ENCODE measurements at regions not wholly inside any gene's neighbourhood (a gene's known extent, or its start where the extent isn't known, plus 50 kb on each side); places are given as distances from the start of the nearest gene placed in this dataset.
"Not testable (repeated sequence)": the region's sequence is repeated elsewhere in the genome, so short reads cannot be mapped to it uniquely, and the experiment has no call there.

DNA sequence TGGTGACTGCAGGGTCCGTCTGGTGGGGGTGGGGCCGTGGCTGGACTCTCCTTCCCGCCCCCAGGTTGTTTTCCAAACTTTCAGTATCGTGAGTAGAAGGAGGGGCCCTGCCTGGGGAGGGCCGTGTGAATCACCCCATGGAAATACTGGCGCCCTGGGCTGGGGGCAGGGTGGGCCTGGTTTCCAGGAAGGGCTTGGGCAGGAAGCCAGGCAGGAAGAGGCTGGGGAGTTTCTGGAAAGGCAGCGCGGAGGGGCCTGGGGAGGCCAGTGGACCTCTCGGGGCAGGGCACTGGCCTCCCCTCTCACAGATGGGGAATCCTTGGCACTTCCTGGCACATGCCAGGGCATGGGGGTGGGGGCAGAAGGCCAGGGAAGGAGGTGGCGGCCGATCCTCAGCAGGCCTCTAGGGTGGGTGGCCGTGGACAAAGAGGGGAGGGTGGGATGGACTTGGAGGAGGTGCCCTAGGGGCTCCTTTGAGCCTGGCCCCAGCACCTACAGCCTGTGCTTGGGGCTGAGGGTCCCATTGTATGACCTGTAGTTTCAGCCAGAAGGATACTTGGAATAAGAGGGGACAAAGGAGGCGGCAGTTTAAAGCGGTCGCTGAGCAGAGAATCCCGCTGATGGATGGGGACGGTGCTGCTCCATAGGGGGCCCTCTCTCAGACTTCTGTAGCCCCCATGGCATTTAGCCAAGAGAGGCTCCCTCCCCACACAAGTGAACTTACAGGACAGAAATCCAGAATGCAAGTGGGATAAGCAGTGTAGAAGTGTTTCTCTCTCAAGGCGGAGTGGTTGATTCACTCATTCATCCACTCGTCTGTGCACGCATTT is 56.5 kb upstream of the GATA2 start:
- DNase-seq (ENCODE audit: low read depth in 2 of 3, low spot score in 2 of 3): no peak

GRCh38 chr3:128548426-128549282 is 55.7 kb upstream of the GATA2 start:
- no peak for DNase-seq (ENCODE audit: low read depth in 2 of 3, low spot score in 2 of 3)

DNA sequence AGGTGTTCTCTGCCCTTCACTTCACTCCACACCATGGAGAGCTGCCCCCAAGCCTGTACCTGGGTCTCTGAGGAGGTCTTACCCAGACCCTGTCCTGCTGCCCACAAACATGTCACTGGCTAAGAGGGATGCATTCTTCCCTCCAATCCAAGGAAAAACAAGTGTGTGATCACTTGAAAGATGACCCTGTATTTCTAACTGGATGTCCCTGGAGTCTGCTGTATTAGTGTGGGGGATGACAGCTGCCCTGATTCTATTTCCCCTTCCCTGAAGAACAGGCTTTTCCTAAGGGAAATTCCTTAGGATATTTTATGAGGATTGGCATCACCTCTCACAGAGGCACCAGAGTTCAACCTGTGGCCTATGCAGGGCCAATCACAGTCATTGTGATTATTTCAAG is 55.0 kb upstream of the GATA2 start:
- DNase-seq (ENCODE audit: low read depth in 2 of 3, low spot score in 2 of 3): no peak

- DNase-seq (ENCODE audit: low read depth in 2 of 3, low spot score in 2 of 3): no peak
Measured at GRCh38 chr3:128547368-128547987, 54.5 kb upstream of the GATA2 start.

DNA sequence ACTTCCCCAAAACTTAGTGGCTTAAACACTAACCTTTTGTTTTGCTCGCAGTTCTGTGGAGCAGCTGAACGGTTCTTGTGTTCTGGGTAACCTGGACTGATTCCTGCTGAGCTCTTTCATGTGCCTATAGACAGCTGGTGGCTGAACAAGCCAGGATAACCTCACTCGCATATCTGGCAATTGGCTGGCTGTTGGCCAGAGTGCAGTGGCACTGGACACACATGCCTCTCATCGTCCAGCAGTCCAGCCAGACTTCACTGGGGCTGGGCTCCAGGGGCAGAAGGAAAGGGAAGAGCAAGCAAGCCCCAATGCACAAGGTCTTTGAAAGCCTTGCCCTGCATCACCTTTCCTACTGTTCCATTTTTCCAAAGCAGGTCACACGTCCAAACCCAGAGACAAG is 53.6 kb upstream of the GATA2 start:
- no peak for DNase-seq (ENCODE audit: low read depth in 2 of 3, low spot score in 2 of 3)

DNA sequence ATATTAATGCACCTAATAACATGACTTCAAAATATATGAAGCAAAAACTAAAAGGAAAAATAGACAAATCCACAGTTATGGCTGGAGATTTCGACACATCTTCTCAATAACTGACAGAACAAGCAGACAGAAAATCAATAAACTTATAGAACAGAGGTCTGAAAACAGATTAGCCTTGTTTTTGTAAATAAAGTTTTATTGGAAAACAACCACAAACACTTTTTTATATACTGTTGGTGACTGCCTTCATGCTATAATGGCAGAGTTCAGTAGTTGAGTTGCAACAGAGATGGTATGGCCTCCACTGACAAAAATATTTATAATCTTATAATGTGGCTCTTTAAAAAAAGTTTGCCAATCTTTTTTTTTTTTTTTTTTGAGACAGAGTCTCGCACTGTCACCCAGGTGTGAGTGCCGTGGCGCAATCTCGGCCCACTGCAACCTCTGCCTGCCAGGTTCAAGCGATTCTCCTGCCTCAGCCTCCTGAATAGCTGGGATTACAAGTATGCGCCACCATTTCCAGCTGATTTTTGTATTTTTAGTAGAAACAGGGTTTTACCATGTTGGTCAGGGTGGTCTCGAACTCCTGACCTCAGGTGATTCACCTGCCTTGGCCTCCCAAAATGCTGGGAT is 52.2 kb upstream of the GATA2 start:
- no peak for DNase-seq (ENCODE audit: low read depth in 2 of 3, low spot score in 2 of 3)

- no peak for DNase-seq (ENCODE audit: low read depth in 2 of 3, low spot score in 2 of 3)
Measured at GRCh38 chr3:128544190-128544589, 51.2 kb upstream of the GATA2 start.

GRCh38 chr3:128543570-128544174 is 50.7 kb upstream of the GATA2 start:
- DNase-seq (ENCODE audit: low read depth in 2 of 3, low spot score in 2 of 3): not testable (repeated sequence)

Measured in hematopoietic multipotent progenitor cell (in vitro differentiated cells).